ENCODE measurements at regions not wholly inside any gene's neighbourhood (a gene's known extent, or its start where the extent isn't known, plus 50 kb on each side); places are given as distances from the start of the nearest gene placed in this dataset.

DNA sequence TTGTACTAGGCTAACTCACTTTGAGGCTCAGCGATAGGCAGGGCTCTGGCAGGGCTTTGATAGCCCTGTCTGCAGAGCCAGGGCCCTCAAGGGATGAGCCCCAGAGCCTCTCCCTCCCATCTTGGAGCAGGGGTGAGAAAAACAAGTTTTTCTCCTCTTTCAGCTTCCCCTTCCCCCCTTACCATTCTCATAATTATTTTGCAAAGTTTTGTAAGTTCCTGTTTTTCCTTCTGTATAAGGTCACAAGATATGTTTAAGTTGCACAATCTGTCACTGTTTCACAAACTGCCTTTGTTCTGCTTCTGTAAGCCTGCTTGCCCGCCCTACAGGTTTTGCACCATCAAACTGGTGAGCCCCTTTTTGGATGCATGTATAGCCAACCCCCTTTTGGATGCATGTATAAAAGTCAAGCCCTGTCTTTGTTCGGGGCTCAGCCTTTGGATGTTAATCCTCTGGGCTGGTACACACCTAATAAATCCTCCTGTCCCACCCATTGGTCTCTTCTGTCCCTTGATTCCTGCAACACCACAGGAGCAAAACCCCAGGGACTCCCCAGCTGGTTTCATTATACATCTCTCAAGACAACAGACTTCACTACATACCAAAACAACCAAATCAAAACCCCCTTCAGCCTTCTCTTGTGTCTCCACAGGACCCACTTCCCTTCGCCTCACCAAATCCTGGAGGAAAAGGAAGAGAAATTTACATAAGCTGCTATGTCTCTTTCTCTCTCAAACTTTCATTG is 52.5 kb upstream of the RESF1 start:
- no peaks in the 10 kb centered on the region for H3K27me3 ChIP-seq (ENCODE audit: low read length)
- H3F3A ChIP-seq (ENCODE audit: low read length, unreplicated experiment), result no peaks in the 10 kb centered on the region
- H3K27ac ChIP-seq (ENCODE audit: low read length), result no peak overlapping the region
- H3K4me2 ChIP-seq (ENCODE audit: low read length), result no peak overlapping the region
- H3K9me3 ChIP-seq (ENCODE audit: low read length), result no peaks in the 10 kb centered on the region
- no peaks in the 10 kb centered on the region for H3K79me2 ChIP-seq (ENCODE audit: low read length)
- H4K20me1 ChIP-seq (ENCODE audit: low read length), result no peaks in the 10 kb centered on the region
- H3K9me2 ChIP-seq (replicated peaks; ENCODE audit: low read length), result no peaks in the 10 kb centered on the region
- H2AFZ ChIP-seq (ENCODE audit: low read length), result no peak overlapping the region
- no peaks in the 10 kb centered on the region for H3K36me3 ChIP-seq (ENCODE audit: low read depth, low read length)
- H3K4me1 ChIP-seq (ENCODE audit: insufficient read depth, low read length), result no peaks in the 10 kb centered on the region
- no peak for ATAC-seq
- H3K9ac ChIP-seq (ENCODE audit: low read length), result no peak overlapping the region
- intact Hi-C loops (cut with micrococcal nuclease), result no loop called here
- POLR2A ChIA-PET (ENCODE audit: unreplicated experiment), result no interaction called here
- DNase-seq, result no peak
- TF ChIP-seq EZH2 (IDR thresholded peaks at IDR 0.05; ENCODE audit: low read length, unreplicated experiment) (no peak), EZH2phosphoT487 (IDR thresholded peaks at IDR 0.05; ENCODE audit: borderline replicate concordance, low read length) (no peak)
- TF ChIP-seq, protein P1, sequence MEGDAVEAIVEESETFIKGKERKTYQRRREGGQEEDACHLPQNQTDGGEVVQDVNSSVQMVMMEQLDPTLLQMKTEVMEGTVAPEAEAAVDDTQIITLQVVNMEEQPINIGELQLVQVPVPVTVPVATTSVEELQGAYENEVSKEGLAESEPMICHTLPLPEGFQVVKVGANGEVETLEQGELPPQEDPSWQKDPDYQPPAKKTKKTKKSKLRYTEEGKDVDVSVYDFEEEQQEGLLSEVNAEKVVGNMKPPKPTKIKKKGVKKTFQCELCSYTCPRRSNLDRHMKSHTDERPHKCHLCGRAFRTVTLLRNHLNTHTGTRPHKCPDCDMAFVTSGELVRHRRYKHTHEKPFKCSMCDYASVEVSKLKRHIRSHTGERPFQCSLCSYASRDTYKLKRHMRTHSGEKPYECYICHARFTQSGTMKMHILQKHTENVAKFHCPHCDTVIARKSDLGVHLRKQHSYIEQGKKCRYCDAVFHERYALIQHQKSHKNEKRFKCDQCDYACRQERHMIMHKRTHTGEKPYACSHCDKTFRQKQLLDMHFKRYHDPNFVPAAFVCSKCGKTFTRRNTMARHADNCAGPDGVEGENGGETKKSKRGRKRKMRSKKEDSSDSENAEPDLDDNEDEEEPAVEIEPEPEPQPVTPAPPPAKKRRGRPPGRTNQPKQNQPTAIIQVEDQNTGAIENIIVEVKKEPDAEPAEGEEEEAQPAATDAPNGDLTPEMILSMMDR (conservative IDR thresholded peaks at IDR 0.05; ENCODE audit: low read depth, low read length), result no peak
- no peak overlapping the region for H3K4me3 ChIP-seq (ENCODE audit: low read length)
- CTCF ChIA-PET, result no interaction called here
- BruUV-seq (replicated peaks), result no TSS peak

DNA sequence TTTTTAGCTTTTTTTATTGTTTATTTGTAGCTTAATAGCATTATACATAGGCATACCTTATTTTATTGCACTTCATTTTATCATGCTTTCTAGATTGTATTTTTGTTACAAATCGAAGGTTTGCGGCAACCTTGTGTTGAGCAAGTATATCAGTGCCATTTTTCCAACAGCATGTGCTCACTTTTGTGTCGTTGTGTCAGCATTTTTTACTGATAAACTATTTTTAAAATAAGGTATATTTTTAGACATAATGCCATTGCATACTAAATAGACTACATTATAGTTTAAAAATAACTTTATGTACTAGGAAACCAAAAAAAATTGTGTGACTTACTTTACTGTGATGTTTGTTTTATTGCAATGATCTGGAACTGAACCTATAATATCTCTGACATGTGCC is 56.2 kb upstream of the RESF1 start:
- Histone ChIP-seq H3K4me1 (ENCODE audit: insufficient read depth, low read length) (no peaks in the 10 kb centered on the region), H4K20me1 (ENCODE audit: low read length) (no peaks in the 10 kb centered on the region), H3K9ac (ENCODE audit: low read length) (no peak overlapping the region), H3K79me2 (ENCODE audit: low read length) (no peaks in the 10 kb centered on the region), H3K27ac (ENCODE audit: low read length) (no peak overlapping the region), H3K9me2 (replicated peaks; ENCODE audit: low read length) (no peaks in the 10 kb centered on the region), H3K9me3 (ENCODE audit: low read length) (no peaks in the 10 kb centered on the region), H3F3A (ENCODE audit: low read length, unreplicated experiment) (no peaks in the 10 kb centered on the region), H3K36me3 (ENCODE audit: low read depth, low read length) (no peaks in the 10 kb centered on the region), H3K4me3 (ENCODE audit: low read length) (no peak overlapping the region), H2AFZ (ENCODE audit: low read length) (no peak overlapping the region), H3K4me2 (ENCODE audit: low read length) (no peak overlapping the region), H3K27me3 (ENCODE audit: low read length) (no peaks in the 10 kb centered on the region)
- no TSS peak for BruUV-seq (replicated peaks)
- ATAC-seq, result no peak
- POLR2A ChIA-PET (ENCODE audit: unreplicated experiment), result no interaction called here
- intact Hi-C loops (cut with micrococcal nuclease), result no loop called here
- TF ChIP-seq EZH2phosphoT487 (IDR thresholded peaks at IDR 0.05; ENCODE audit: borderline replicate concordance, low read length) (no peak), EZH2 (IDR thresholded peaks at IDR 0.05; ENCODE audit: low read length, unreplicated experiment) (no peak)
- TF ChIP-seq, protein P1 (conservative IDR thresholded peaks at IDR 0.05; ENCODE audit: low read depth, low read length), result no peak
- CTCF ChIA-PET, result interaction anchor here (0.6 kb wide), 1 partner anchor 250 kb away, joined by 7 read pairs; no protein-coding TSS in a partner anchor
- no peak for DNase-seq

DNA sequence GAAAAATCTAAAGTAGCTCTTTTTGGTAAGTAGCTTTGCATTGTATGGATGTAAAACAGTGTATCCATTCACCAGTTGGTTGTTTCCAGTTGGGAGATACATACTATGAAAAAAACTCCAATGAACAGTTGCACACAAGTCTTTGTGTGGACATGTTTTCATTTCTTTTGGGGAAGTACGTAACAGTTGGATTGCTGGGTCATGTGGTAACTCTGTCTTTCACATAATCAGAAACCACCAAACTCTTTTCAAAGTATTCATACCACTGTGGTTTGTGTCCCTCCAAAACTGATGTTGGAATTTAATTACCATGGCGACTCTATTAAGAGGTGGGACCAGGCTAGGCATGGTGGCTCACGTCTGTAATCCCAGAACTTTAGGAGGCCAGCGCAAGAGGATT is 58.9 kb upstream of the RESF1 start:
- BruUV-seq (replicated peaks), result no TSS peak
- ChIA-PET POLR2A (ENCODE audit: unreplicated experiment) (no interaction called here), CTCF (interaction anchor here (0.5 kb wide), 1 partner anchor 497 kb away, joined by 3 read pairs; no protein-coding TSS in a partner anchor)
- Histone ChIP-seq H3K27me3 (ENCODE audit: low read length) (no peaks in the 10 kb centered on the region), H2AFZ (ENCODE audit: low read length) (no peak overlapping the region), H3F3A (ENCODE audit: low read length, unreplicated experiment) (no peaks in the 10 kb centered on the region), H4K20me1 (ENCODE audit: low read length) (no peaks in the 10 kb centered on the region), H3K36me3 (ENCODE audit: low read depth, low read length) (no peaks in the 10 kb centered on the region), H3K9ac (ENCODE audit: low read length) (no peak overlapping the region), H3K27ac (ENCODE audit: low read length) (no peak overlapping the region), H3K79me2 (ENCODE audit: low read length) (no peaks in the 10 kb centered on the region), H3K4me1 (ENCODE audit: insufficient read depth, low read length) (no peaks in the 10 kb centered on the region), H3K9me3 (ENCODE audit: low read length) (no peaks in the 10 kb centered on the region), H3K4me3 (ENCODE audit: low read length) (no peak overlapping the region), H3K9me2 (replicated peaks; ENCODE audit: low read length) (no peaks in the 10 kb centered on the region), H3K4me2 (ENCODE audit: low read length) (no peak overlapping the region)
- TF ChIP-seq EZH2 (IDR thresholded peaks at IDR 0.05; ENCODE audit: low read length, unreplicated experiment) (no peak), EZH2phosphoT487 (IDR thresholded peaks at IDR 0.05; ENCODE audit: borderline replicate concordance, low read length) (no peak)
- TF ChIP-seq, protein P1 (conservative IDR thresholded peaks at IDR 0.05; ENCODE audit: low read depth, low read length), result no peak
- DNase-seq (no peak), ATAC-seq (no peak)
- intact Hi-C loops (cut with micrococcal nuclease), result no loop called here

All from PC-3 (cell line).